ENCODE measurements at regions not wholly inside any gene's neighbourhood (a gene's known extent, or its start where the extent isn't known, plus 50 kb on each side); places are given as distances from the start of the nearest gene placed in this dataset.

DNA sequence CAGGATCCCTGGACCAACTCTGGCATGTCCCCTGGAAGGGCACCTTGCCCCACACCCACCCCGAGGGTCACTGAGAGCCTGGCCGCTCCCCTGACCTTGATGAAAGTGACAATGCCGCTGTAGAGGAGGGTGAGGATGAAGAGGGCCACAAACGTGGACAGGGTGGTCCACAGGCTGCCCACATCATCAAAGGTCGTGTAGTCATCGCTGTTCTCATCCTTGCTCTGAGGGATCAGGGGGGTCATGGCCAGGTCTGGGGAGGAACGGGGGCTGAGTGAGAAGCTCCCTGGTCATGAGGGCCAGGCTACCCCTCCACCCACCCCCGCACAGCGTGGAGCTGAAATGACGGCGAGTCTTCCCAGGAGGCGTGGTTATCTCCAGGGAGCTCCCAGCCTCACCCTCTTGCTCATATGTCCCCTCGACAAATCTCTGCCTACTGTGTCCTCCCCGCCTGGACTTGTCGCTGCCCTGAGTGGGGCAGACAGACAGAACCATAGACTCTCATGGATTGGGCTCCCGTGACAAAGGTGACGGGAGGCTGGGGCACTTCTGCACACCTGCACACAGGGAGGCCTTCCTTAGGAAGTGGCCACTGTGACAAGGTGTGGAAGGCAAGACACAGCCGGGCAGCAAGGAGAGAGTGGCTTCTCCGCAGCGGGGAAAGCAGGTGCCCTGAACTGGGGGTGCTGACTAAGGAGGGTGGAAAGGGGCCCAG lies 311.1 kb downstream of the TMEM121 start:
- DNase-seq, result no peak

DNA sequence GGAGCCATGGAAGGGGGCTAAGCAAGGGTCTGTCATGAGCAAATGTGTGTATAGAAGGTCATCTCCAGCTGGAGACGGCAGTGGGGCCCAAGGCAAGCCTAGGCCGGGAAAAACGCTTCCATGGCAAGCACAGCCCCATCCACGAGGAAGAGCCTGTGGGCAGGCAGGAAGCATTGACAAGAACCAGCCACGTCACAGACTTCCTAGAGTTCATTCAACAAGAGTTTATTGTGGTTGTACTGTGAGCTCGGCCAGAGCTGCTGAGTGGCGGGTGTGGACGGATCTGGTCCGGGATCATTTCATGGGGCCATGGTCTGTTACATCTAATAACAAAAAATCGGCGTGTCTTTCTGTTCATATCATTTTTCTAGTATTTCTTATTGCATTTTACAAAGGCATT lies 311.7 kb downstream of the TMEM121 start:
- DNase-seq, result no peak

DNA sequence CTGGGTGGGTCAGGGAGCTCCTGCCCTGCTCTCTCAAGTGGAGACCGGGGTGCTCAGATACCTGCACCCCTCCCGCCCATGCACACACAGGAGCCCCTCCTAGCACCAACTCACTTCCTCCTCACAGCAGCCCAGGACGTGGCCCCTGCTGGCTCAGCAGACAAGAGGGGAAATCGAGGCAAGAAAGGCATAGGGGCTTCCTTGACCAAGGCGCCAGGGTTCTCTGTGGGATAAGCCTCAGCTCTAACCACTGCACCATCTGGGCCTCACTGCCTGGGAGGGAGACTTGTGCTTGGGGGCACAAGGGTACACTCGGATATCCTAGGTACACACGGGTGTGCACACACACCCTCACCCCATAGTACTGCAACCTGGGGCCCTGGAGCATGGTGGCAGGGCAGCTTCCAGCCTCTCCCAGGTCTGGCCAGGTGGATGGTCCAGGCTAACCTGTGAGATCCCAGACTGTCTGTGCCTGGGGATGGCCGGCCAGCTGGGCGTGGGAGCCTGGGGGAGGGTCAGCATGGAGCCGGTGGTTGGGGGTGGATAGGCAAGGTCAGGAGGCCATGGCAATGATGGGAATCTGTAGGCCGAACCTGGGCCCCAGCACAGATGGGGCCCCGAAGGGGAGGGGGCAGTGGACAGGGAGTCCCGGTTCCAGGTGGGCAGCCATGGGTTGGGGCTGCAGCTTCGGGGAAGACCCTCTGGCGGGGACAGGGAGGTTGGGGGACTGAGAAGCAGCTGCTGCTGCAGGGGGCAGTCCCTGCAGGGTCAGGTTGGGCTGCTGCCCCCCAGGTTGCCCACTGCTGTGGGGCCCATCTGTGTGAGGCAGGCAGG lies 312.4 kb downstream of the TMEM121 start:
- no peak for DNase-seq

DNA sequence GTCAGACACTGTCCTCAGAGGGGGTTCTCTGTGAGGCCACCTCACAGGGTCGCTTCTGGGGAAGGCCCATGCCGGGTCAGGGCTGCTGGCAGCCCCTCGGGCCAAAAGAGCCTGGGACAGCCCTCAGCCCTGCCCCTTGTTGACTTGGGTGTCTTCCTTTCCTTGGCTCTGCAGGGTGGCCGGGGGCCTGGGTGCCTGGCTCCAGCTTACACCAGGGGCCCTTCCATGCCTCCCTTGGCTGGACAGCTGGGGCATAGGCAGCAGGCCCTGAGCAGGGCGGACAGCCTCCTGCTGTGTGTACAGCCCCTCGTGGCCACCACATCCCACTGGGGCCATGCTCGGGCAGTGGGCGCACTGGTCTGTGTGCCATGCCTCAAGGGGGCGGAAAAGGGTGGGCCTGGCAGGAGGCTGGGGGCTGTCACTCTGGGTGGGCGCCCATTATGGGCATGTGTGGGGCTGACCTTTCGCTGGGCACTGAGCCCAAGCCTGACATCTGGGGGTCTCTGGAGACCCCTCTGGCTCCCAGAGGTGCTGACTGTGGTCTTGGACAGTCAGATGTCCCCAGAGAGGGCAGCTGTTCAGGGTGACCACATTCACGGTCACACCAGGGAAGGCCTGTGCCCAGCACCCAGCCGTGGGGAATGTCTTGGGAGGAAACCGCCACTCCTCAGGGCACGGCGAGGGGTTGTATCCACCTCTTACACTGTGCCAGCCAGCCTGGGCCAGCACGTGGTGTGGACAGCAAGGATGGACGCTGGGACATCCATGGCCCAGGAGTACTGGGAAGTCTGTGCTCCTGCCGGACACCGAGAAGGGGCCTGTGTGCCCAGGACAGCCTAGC lies 313.3 kb downstream of the TMEM121 start:
- no peak for DNase-seq

DNA sequence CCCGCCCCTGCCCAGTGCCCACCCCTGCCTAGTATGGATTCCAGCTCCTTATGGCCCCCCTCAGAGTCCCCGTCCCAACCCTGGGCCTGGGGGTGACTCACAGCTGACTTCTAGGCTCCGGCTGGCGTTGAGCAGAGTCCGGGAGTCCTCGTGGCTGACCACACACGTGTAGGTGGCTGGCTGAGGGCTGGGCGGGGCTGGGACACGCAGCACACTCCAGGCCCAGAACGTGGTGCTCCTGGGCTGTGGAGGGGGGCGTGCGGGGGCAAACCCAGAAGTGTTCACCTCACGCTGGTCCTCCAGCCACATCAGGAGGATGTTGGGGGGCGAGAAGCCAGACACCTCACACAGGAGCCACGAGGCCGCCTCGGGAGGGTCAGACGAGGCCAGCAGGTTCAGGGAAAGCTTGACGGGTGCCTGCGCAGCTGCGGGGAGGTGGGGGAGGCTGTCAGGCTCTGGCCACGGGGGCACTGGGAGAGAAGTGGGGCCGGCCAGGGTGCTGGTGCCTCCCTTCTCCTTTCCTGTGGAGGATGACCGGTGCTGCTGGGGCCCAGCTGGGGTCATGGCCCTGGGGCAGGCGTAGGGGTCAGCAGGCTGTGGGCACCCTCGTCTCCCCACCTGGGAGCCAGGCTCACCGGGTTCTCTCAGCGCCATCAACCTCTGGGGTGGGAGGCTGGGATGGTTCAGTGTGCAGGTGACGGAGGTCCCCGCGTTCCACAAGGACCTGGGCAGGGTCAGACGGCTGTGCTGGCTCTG lies 314.1 kb downstream of the TMEM121 start:
- DNase-seq, result no peak

DNA sequence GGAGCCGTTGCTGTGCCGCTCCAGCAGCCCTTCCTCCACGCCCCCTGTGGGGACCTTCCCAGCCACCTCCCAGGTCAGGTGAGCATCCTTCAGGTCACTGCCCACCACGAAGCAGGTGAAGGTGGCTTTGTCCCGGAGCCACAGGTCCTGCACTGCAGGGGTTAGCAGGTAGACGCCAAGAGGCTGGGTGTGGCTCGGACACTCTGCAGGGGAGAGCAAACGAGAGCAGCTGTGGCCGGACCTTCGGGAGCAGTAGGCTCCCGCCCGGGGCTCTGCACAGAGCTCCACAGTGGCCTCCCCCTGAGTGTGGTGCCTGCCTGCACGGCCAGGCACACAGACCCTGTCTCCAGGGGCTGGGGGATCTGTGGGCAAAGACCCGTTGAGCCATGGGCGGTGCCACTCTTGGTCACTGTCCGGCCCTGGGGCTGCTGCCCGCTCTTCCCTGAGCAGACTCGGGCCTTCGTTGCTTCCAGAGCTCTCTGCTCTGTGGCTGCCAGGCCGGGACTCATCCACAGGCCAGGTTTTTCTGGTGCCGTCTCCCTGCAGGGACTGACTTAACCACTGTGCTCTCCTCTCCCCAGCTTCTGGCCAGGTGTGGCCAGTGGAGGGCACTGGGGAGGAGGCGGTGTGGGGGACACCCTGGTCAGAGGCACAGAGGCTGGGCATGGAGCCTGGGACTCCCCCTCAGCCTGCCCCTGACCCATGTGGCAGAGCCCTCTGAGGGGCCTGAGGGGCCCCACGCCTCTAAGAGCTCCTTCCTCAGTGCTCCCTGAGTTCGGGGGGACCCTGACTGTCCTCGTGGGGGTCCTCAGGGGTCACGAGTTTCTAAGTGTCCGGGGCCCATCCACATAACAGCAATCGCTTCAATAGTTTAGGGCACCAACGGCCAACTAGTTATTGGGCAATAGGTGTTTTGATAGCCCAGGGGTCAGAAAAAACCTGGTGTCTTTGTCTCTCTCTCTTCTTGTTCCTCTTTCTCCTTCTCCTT lies 314.9 kb downstream of the TMEM121 start:
- DNase-seq, result no peak

DNA sequence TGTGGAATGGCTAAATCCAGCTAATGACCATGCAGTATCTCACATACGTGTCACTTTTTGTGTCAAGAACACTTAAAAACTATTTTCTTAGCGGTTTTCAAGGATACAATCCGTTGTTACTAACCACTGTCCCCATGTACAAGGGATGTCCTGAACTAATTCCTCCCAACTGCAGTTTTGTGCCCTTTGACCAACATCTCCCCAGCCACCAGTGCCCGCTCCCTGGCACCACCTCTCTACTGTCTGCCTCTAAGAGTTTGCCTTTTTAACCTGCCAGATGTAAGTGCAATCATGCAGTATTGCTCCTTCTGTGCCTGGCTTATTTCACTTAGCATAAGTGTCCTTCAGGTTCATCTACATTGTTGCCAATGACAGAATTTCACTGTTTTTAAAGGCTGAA lies 315.7 kb downstream of the TMEM121 start:
- DNase-seq, result no peak

DNA sequence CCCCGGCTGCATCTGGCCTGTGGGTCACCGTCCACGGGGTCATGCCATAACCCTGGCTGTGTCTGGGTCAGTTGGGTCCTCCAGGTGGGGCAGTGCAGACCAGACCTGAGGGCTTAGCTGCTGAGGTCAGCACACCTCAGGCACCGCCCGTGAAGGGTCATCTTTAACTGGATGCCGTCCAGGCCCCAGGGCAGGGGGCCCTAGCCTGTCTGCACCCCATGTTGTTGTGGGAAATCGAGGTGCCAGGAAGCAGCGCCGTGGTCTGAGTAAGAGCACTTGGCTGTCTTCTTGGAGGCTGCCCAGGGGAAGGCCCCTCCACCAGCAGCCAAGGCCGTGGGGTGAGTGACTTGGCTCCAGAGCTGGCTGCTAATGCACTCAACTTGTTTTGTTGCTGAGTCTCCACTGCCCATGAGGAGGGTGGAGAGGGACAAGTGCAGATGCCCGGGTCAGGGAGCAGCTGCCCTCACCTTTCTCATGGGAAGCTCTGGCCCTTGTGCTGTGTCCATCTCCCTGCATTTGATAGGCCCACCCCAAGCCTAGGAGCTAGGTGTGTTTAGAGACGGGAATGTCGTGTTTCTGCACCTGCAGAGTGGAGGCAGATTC lies 317.2 kb downstream of the TMEM121 start:
- DNase-seq, result no peak

DNA sequence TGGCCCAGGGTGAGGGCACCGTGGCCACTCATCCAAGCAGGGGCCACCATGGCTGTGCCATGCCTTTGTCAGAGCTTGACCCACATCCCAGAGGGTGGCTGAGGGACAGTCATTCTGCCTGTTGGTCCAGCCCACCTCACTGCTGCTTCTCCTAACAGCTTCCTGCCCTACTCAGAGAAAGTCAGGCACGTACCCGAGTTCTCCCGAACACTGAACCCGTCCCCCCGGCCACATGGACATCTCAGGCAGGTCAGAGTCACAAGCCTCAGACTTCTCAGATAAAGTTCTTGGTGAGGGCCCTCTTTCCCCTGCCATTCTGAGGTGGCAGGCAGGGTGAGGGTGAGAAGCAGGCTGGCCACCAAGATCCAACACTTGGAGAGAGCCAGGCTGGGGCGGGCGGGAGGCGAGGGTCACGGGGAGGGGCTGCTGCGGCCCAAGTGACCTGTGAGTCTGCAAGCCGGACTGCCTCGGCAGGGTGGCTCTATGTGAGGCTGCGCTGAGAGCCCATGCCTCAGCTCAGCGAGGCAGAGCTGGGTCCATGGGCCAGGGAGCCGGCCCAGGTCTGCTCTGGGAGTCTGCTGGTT lies 317.8 kb downstream of the TMEM121 start:
- no peak for DNase-seq

DNA sequence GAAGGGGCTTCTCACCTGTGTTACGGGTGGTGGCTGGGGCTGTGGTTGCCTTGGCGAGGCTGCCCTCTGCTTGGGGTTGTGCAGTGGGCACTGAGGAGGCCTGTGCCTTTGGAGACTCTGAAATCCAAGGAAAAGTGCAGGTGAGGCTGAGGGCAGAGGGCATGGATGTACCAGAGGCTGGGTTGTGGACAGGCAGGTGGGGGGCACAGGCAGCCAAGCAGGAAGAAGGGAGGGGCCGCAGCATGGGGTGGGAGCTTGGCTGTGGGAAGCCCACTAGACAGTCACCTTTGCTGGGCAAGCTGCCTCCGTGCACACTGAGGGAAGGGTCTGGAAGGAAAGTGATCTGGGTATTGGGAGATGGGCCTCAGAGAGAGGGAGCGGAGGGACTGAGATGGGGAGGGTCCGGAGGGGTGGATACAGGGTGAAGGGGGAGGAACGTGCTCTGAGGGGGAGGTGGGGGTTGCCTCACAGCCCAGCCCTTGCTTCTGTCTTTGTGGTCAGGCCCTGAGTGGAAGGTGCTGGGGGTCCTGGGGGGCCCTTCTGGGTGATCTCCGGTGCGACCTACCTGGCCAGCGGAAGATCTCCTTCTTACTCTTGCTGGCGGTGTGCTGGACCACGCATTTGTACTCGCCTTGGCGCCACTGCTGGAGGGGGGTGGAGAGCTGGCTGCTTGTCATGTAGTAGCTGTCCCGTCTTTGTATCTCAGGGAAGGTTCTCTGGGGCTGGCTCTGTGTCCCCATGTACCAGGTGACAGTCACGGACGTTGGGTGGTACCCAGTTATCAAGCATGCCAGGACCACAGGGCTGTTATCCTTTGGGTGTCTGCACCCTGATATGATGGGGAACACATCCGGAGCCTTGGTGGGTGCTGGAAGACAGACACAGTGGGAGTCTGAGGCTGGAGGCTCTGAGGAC lies 318.7 kb downstream of the TMEM121 start:
- no peak for DNase-seq

DNA sequence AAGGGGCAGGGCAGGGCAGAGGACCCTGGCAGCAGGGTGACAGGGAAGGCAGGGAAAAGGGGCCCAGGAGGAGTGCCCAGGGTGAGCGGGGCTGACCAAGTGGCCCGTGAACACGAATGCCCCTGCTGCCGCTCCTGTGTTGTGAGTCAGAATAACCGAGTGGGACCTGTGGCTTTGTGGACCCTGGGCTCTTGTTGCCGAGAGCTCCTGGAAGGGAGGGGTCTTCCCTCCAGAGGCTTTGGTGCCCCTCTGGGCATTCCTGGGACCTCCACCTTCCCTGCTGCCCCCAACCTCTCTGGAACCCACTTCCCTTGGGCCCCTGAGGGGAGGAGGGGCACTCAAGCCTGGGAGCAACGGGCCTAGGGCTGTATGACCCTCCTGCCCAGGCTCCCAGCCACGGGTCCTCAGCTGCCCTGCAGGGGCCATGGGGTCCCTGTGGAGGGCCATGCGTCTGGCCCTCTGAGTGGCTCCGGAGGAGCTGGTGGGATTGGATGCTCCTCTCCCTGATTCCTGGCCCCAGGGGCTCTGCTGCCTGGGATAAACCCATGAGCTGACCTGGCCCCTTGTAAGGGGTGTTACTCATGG lies 319.4 kb downstream of the TMEM121 start:
- DNase-seq, result no peak

DNA sequence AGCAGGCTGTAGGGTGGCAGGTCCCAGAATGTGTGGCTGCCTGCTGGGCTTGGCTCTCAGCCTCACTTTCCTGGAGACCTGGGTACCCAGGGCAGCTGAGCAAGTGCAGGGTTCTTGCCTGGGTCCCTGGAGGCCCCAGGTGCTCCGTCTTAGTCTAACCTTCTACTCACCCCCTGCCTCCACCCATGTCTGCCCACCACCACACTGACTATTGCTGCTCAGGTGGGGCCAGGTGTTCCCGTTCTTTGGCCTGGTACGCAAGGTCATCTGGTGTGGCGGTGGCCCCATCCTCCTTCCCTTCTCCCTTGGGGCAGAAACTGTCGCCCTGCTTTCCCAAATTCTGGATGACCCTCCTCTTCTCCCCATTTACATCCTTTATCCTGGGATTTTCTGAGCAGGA lies 319.9 kb downstream of the TMEM121 start:
- no peak for DNase-seq

DNA sequence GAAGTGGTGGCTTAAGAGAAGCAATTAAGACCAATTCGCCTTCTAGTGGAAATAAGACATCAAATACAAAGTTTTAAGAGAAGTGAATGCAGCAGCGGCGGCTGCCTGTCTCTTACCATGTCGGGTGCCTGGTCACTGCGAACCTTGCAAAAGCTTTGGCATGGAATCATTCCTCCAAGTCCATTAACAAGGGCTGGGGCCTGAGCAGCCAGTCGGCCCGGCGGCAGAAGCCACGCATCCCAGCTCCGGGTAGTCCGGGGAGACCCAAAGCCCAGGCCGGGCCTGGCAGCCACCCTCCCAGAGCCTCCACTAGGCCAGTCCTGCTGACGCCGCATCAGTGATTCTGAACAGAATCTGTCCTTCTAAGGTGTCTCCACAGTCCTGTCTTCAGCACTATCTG lies 321.0 kb downstream of the TMEM121 start:
- no peak for DNase-seq

DNA sequence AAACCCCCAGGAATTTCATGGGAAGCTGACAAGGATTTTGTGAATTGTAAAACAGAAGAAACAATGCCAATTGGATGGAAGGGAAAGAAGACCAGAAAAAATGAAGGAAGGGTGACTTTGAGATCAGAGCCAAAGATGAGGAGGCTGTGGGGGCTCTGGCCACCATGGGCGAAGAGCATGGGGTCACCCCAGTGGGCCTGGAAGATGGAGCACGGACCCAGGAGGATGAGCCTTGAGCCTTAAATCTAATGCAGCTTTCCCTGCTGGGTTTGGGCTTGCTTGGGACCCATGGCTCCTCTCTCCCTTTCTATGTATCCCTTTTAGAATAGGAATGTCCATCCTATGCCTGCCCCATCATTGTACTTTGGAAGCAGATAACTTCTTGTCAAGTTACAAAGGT lies 322.2 kb downstream of the TMEM121 start:
- DNase-seq, result no peak

DNA sequence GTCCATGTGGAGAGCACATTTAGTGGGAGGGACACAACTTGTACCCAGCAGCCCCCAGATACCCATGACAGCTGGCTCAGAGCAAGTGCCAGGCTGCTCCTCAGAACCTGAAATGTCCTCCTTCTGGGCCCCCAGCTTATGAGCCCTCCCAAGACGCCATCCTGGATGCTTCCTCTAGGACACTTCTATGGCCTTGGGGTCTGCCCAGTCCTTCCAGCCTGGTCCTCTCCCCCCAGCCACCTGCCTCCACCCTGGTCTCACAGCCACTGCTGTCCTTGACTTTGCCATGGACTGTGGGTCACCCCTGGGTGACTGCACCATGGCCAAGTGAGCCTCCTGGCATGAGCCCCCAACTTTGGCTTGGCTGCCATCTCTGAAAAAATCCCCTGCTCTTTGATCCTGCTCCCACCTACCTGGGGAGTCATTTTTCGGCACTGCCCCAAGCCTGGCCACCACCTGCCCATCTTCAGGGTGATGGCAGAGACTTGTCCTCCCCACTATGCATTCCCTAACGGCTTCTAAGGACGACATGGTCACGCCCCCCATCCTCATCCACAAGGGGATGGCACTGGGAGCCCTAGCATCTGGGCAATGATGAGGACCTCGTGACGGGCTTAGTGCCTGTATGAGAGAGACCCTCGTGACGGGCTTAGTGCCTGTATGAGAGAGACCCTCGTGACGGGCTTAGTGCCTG lies 323.7 kb downstream of the TMEM121 start:
- DNase-seq, result no peak

DNA sequence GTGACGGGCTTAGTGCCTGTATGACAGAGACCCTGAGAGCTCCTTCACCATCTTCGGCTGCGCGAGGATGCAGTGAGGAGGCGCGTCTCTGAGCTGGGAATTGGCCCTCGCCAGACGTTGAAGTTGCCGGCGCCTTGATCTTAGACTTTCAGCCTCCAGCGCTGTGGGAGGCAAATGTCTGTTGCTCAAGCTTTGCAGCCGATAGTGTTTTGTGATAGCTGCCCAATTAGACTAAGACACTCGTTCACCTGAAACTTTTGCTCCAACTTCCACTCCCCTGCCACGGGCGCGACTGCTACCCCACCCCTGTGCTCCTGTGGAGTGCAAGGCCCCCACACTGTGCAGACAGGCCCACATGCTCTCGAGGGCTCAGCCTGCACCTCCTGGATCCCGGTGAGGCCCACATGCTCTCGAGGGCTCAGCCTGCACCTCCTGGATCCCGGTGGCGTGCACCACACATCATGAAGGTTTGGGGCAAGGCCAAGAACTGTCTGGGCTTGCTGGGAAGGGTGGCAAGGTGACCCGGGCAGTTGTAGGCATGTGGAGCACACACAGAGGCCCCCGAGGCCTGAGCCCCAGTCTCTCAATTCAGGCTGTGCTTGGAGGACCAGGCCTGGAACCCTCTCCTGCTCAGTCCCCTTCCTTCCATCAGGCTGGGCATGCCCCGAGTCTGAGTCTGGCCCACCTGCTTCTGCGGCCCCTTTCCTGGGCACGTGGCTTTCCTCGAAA lies 324.6 kb downstream of the TMEM121 start:
- DNase-seq, result no peak

DNA sequence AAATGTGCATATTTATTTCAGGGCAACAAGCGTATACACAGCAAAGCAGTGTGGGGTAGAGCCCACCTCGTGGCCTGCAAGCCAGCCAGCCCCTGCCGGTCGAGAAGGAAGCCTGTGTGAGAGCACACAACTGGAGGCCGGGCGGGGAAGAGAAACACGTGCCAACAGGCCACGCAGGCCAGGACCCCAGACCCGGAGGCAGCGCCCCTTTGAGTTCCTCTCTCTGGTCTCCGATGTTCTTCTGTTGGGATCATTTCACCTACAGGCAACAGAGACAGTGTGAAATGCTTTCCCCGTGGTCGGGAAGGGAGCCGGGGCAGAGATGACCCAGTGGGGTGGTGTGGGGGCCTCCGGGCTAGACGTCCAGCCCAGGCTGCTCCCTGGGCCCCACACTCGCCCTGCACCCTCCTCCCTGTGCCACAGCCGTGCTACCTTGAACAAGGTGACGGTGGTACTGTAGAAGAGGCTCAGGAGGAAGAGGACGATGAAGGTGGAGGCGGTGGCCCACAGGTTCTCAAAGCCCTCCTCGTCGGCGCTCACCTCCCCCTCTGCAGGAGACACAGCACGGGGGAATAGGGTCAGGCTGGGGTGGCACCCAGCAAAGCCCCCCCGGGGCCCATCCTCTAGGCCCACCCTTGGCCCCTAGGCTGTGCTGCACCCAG lies 325.5 kb downstream of the TMEM121 start:
- no peak for DNase-seq

Measured in NCI-H524 treated with DMSO at 0.1 percent for 48 hours (cell line).